Endothelial cell of umbilical vein (primary cell): ENCODE measurements at regions not wholly inside any gene's neighbourhood (a gene's known extent, or its start where the extent isn't known, plus 50 kb on each side); places are given as distances from the start of the nearest gene placed in this dataset.

ENCODE experiments used
- BruUV-seq: library from RNA; stranded (reverse); fragments of 400-500 nt; replicated peaks from 2 replicates; lab custom pipeline; 2021; lab: Mats Ljungman, UMichigan
- CTCF ChIA-PET: fragments of 300-600, 350-600 bp; sonication (Branson Sonifier 250); formaldehyde crosslinking; loops from one replicate; lab custom pipeline; 2021; ENCODE audit warnings: antibody characterized with exemption, inconsistent platforms; lab: Charles Lee
- POLR2A ChIA-PET: fragments of 300-600, 350-600 bp; sonication (Branson Sonifier 250); formaldehyde crosslinking; loops from one replicate; lab custom pipeline; 2021; ENCODE audit warnings: antibody characterized with exemption, inconsistent platforms; lab: Charles Lee
- DNase-seq: peaks from one replicate; pipeline ENCODE4 v3.0.0-alpha.2; 2011; ENCODE audit warnings: low read depth, low spot score
- FAIRE-seq: peaks from 2 replicates; lab custom pipeline; 2011; peaks lifted over from hg19 to GRCh38; lab: Jason Lieb, UNC
- H2AFZ ChIP-seq: 2 replicates; pipeline ENCODE4 v1.6.0; 2012; ENCODE audit warnings: low read depth, low read length, control low read depth, inconsistent platforms
- H3K27ac ChIP-seq: 2 replicates; pipeline ENCODE4 v1.5.1; 2011; ENCODE audit warnings: low read depth, mild to moderate bottlenecking, control low read depth, low read length, moderate library complexity; ENCODE audit not compliant: insufficient read depth
- H3K27me3 ChIP-seq, 2 experiments: 2 replicates each; pipeline versions ENCODE4 v1.6.0 to v1.6.1; 2011; ENCODE audit warnings: low read length in 2 of 2, mixed read lengths in 1 of 2; ENCODE audit not compliant: control insufficient read depth in 2 of 2, insufficient read depth in 2 of 2
- H3K36me3 ChIP-seq, 2 experiments: 2 replicates in 1 of 2; 3 replicates in 1 of 2; pipeline ENCODE4 v1.5.1; 2011; ENCODE audit warnings: low read length in 2 of 2, mild to moderate bottlenecking in 1 of 2, moderate library complexity in 1 of 2; ENCODE audit not compliant: control insufficient read depth in 2 of 2, insufficient read depth in 2 of 2; ENCODE audit errors: extremely low read depth in 1 of 2
- H3K4me1 ChIP-seq: 3 replicates; pipeline ENCODE4 v1.5.1; 2011; ENCODE audit warnings: mild to moderate bottlenecking, low read length; ENCODE audit not compliant: control insufficient read depth, insufficient read depth; ENCODE audit errors: extremely low read depth
- H3K4me2 ChIP-seq: 2 replicates; pipeline ENCODE4 v1.6.1; 2011; ENCODE audit warnings: low read length, control low read depth, mixed read lengths; ENCODE audit not compliant: insufficient read depth
- H3K4me3 ChIP-seq, 3 experiments: fragments of 200-600 bp in 1 of 3; sonication (generic), shearing (Covaris generic) in 1 of 3; replicated peaks in 1 of 3; 2 replicates each; pipeline ENCODE4 v1.5.1; 2011 to 2016; ENCODE audit warnings: control low read depth in 3 of 3, low read length in 3 of 3, mild to moderate bottlenecking in 2 of 3, inconsistent platforms in 1 of 3, low read depth in 1 of 3, moderate library complexity in 1 of 3; ENCODE audit not compliant: insufficient read depth in 1 of 3
- H3K79me2 ChIP-seq: 2 replicates; pipeline ENCODE4 v1.6.0; 2012; ENCODE audit warnings: low read length, inconsistent platforms; ENCODE audit not compliant: control insufficient read depth, insufficient read depth
- H3K9ac ChIP-seq: replicated peaks from 2 replicates; pipeline ENCODE3; 2011; ENCODE audit warnings: low read length, control low read depth; ENCODE audit not compliant: insufficient read depth; ENCODE audit errors: extremely low read depth
- H3K9me1 ChIP-seq: replicated peaks from 3 replicates; pipeline ENCODE4 v1.6.0; 2011; ENCODE audit warnings: mild to moderate bottlenecking, low read length; ENCODE audit not compliant: control insufficient read depth, insufficient read depth; ENCODE audit errors: extremely low read depth
- H3K9me3 ChIP-seq: replicated peaks from 2 replicates; pipeline ENCODE4 v1.5.1; 2012; ENCODE audit warnings: low read length, inconsistent platforms; ENCODE audit not compliant: control insufficient read depth, insufficient read depth
- H4K20me1 ChIP-seq: replicated peaks from 2 replicates; pipeline ENCODE3; 2011; ENCODE audit warnings: mild to moderate bottlenecking, low read length; ENCODE audit not compliant: control insufficient read depth, insufficient read depth; ENCODE audit errors: extremely low read depth
- EZH2 ChIP-seq: IDR thresholded peaks from 2 replicates; pipeline ENCODE4 v1.6.1; 2012; ENCODE audit warnings: borderline replicate concordance, low read depth, mild to moderate bottlenecking, moderate library complexity, low read length, inconsistent platforms; ENCODE audit not compliant: severe bottlenecking
- FOS ChIP-seq: IDR thresholded peaks from 2 replicates; pipeline ENCODE4 v1.6.1; 2011; ENCODE audit warnings: mild to moderate bottlenecking, low read length, moderate library complexity, borderline replicate concordance; ENCODE audit not compliant: insufficient read depth
- GATA2 ChIP-seq: IDR thresholded peaks from 2 replicates; pipeline ENCODE4 v1.7.0; 2011; ENCODE audit warnings: low read depth, mild to moderate bottlenecking, moderate library complexity, mixed read lengths, low read length; ENCODE audit not compliant: insufficient read length, insufficient read depth
- JUN ChIP-seq: IDR thresholded peaks from 2 replicates; pipeline ENCODE4 v1.6.1; 2011; ENCODE audit warnings: borderline replicate concordance, low read depth; ENCODE audit not compliant: insufficient read length, insufficient read depth
- MYC ChIP-seq: IDR thresholded peaks from one replicate; pipeline ENCODE4 v1.6.1; 2011; ENCODE audit warnings: mild to moderate bottlenecking, low read depth, low read length
- POLR2A ChIP-seq: IDR thresholded peaks from 2 replicates; pipeline ENCODE4 v1.6.1; 2012; ENCODE audit warnings: low read depth, mild to moderate bottlenecking, control low read depth, low read length
- POLR2AphosphoS5 ChIP-seq: IDR thresholded peaks from 2 replicates; pipeline ENCODE4 v1.6.1; 2012; ENCODE audit warnings: low read depth, mild to moderate bottlenecking, control low read depth, low read length, moderate library complexity; ENCODE audit not compliant: insufficient read depth
- dilution Hi-C: fragments of 300-500 bp; cut with MboI; formaldehyde crosslinking; loops from one replicate; pipeline ENCODE4 v1.15.0; 2019; ENCODE audit warnings: low sequenced_read_pairs; ENCODE audit not compliant: extremely low pct_ligation_motif_present
- intact Hi-C: fragments of 100-400 bp; cut with micrococcal nuclease; formaldehyde crosslinking; loops from one replicate; pipeline ENCODE4 v1.10.0; 2022
- TF ChIP-seq, protein P1 (sequence below): IDR thresholded peaks from 2 replicates; pipeline ENCODE4 v1.6.1; 2011; ENCODE audit not compliant: insufficient read depth, insufficient read length
- TF ChIP-seq, protein P2 (sequence below), 2 donors: IDR thresholded peaks; 1 replicate in 1 of 2; 2 replicates in 1 of 2; pipeline ENCODE4 v1.5.1; 2011; ENCODE audit warnings: low read length in 2 of 2, mild to moderate bottlenecking in 2 of 2, moderate library complexity in 2 of 2, control low read depth in 1 of 2, inconsistent platforms in 1 of 2, low read depth in 1 of 2; ENCODE audit not compliant: insufficient read depth in 1 of 2; ENCODE audit errors: extremely low read depth in 1 of 2

DNA sequence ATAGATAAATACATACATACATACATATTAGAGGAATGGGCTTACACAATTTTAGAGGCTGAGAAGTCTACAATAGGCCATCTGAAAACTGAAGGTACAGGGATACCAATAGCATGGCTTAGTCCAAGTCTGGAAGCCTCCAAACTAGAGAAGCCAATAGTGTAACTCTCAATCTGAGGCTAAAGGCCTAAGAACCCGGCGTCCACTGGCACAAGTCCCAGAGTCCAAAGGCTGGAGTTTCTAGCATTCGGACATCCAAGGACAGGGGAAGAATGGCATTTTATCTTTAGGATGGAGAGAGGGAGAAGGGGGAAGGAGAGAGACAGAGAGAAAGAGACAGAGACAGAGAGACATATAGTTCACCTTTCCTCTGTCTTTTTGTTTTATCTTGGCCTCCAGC is 63.7 kb upstream of the SYT4 start:
- no peaks in the 10 kb centered on the region for H3K9me1 ChIP-seq
- no peak overlapping the region for H3K9ac ChIP-seq
- DNase-seq (no peak), FAIRE-seq (no peak)
- TF ChIP-seq, protein P1, sequence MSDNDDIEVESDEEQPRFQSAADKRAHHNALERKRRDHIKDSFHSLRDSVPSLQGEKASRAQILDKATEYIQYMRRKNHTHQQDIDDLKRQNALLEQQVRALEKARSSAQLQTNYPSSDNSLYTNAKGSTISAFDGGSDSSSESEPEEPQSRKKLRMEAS = no peak
- no peak for TF ChIP-seq JUN
- TF ChIP-seq FOS = no peak
- no peak for TF ChIP-seq POLR2A
- no peak for TF ChIP-seq POLR2AphosphoS5
- TF ChIP-seq GATA2 = no peak
- TF ChIP-seq MYC = no peak
- TF ChIP-seq, protein P2, sequence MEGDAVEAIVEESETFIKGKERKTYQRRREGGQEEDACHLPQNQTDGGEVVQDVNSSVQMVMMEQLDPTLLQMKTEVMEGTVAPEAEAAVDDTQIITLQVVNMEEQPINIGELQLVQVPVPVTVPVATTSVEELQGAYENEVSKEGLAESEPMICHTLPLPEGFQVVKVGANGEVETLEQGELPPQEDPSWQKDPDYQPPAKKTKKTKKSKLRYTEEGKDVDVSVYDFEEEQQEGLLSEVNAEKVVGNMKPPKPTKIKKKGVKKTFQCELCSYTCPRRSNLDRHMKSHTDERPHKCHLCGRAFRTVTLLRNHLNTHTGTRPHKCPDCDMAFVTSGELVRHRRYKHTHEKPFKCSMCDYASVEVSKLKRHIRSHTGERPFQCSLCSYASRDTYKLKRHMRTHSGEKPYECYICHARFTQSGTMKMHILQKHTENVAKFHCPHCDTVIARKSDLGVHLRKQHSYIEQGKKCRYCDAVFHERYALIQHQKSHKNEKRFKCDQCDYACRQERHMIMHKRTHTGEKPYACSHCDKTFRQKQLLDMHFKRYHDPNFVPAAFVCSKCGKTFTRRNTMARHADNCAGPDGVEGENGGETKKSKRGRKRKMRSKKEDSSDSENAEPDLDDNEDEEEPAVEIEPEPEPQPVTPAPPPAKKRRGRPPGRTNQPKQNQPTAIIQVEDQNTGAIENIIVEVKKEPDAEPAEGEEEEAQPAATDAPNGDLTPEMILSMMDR (IDR thresholded peaks at IDR 0.05; ENCODE audit: extremely low read depth in 1 of 2, insufficient read depth in 1 of 2, low read depth in 1 of 2, low read length in 2 of 2) = no peak
- no peak for TF ChIP-seq EZH2
- H3K4me1 ChIP-seq = no peaks in the 10 kb centered on the region
- no peak overlapping the region for H3K4me2 ChIP-seq
- no peaks in the 10 kb centered on the region for H4K20me1 ChIP-seq
- no peaks in the 10 kb centered on the region for H3K79me2 ChIP-seq
- POLR2A ChIA-PET = no interaction called here
- no peak overlapping the region for H2AFZ ChIP-seq
- BruUV-seq = no TSS peak
- H3K27me3 ChIP-seq = no peaks in the 10 kb centered on the region
- peaks cover 2% of the 10 kb centered on the region for H3K9me3 ChIP-seq
- no peak overlapping the region for H3K27ac ChIP-seq
- intact Hi-C loops = no loop called here
- CTCF ChIA-PET = no interaction called here
- H3K36me3 ChIP-seq = no peaks in the 10 kb centered on the region
- dilution Hi-C loops = no loop called here
- H3K4me3 ChIP-seq = no peak overlapping the region
